ENCODE measurements at regions not wholly inside any gene's neighbourhood (a gene's known extent, or its start where the extent isn't known, plus 50 kb on each side); places are given as distances from the start of the nearest gene placed in this dataset.
"Not testable (repeated sequence)": the region's sequence is repeated elsewhere in the genome, so short reads cannot be mapped to it uniquely, and the experiment has no call there.

DNA sequence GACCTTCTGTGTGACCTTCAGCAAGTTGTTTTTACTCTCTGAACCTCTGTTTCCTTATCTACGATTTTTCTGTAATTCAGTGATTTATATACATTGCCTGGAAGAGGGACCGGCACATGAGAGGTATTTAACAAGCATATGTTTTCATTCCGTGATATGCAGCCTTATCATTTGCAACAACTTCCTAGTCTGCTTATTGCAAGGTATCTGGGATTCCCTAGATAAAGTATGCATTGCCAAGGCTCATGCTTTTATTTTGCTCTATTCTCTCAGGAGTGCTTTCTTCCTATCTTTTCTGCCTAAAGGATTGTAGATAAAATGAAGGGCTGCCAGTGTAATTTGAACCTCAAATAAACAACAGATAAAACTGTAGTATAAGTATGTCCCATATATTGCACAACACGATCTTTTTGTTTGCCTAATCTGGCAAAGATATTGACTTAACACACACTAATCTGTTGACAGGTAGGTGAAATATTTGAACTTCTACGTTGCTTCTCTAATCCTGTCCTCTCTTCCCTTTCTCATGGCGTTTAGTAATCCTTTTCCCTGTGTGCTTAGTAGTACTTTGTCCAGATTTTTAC, 377.2 kb upstream of the TNC start:
- no peak for DNase-seq

DNA sequence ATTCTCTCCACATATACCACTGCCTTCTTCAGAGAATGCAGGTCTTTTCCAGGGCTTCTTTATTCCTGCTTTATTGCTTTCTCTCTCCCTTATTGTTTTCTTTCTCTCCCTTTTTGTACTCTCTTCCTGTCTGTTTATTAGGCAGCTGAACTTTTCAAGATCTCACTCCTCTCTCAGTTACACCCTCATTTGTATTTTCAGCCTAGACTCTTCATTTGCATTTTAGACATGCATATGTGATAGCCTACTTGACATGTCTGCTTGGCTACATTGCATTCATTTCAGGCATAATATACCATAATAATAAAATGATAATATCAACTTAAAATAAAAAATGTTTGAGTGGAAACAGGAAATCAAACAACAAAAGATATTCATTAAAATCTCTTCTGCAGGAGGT, 377.9 kb upstream of the TNC start:
- no peak for DNase-seq

DNA sequence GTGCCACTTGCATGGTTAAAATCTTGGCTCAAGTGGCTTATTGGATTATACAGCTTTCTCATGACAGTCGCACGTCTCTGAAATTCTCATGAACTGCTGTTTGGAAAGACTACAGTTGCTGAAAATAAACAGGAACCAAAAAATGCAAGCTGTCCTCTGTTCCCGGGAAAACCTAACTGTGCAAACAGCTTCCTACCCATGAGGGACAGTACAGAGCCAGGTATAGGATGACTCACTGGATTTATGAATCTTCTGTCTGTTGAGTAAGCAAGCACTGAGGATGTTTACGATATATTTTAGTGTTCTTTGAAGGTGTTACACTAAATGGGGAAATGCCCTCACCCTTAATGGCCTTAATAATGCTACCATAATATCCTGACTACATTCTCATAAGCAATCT, 380.3 kb upstream of the TNC start:
- no peak for DNase-seq

DNA sequence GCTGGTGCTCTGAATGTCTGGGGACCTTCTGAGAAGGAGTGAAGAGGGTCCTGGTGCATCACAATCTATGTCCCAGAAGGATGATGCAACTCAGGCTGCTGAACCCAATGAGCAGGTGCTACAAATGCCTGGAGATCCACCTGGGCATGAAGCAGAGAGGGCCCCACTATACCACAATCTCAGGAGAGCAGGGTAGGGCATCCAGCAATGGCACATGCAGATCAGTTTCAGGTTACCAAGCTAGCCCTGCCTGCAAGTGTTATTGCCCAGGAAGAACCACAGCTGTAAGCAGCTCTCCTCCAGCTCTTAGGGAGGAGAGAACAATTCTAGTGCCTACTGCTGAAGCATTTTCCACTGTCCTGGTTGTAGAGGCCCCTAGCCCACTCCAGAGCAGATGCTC, 389.2 kb upstream of the TNC start:
- no peak for DNase-seq

DNA sequence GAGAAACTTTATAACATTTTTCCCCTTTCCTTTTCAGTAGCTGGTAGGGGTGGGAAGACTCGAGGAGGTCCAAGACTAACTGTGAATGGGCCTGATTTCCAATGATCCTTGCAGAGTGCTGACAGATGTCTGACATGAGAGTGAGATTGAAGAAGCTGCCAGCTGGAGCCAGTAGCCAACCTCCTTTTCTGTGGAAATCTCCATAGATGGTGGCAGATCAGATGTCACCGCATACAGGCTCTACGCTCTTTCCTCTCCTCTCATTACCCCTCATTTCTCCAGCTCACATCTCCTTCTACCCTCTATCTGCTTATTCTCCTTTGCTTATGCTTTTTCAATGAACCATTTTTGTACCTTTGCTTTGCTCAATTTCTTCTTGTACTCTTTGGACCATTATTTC, 395.2 kb upstream of the TNC start:
- no peak for DNase-seq

DNA sequence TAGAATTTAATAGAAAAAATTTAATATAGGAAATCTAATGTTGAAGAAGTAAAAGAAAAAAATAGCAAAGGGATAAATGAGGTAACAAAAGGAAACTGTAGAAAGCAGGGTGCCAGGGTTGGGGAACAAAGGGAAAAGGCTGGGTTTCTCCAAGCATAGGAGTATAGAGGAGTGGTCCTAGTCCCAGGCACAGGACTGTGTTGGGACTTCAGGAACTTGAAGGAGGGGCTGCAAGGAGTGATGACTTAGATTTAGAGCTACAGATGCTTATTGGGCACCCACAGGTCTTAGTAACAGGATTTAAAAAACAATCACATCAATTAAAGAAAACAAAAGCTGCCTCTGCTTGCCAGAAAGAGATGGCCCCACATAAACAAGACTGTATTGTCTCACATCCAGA, 396.5 kb upstream of the TNC start:
- no peak for DNase-seq

DNA sequence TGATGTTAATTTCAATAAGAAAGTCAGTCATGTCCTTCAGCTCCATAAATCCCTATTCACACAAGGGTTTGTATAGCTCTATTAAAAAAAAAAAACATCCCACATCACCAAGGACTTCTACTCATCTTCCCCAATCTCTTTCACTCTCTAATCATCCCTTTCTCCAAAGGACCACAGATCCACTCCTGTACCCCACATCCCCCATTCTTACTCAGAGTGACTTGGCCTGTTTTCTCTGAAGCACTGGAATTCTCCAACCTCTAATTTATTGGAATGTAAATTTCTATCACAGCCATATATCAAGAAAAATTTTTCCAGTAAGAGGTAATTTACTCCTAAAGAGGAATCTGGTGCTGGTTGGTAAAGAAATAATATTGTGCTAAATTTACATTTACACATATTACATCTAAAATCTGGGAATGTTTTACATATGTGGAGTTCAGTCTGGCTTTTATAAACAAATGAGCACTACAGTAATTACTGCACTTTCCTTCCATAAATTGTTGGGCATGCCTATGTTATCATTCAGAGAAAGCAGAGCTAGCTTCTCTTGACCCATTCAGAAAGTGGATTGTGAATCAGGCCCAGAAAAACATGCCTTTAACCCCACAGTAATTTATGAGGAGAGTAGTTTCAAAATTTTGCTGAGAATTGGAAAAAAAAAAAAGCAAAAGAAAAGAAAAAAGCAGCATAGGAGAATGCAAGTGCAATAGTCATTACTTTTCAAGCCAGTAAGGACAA, 399.5 kb upstream of the TNC start:
- DNase-seq = no peak

DNA sequence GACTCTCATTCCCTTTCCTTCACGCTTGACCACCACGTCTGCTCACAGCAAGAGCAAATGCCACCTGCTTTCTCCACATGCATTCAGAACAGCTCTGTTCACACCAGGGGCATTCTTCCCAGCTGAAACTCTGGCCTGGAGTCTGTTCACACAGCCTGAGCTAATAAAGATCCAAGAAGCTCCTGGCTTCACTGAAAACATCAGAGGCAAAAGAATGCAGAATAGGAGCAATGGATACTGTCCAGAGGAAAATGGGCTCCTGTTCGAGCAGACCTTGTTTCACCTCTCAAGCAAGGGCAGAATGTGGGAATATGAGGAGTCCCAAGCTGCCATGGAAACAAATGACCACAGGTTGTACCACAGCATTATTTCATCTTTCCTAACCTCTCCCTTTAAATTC, 402.7 kb upstream of the TNC start:
- DNase-seq = no peak

DNA sequence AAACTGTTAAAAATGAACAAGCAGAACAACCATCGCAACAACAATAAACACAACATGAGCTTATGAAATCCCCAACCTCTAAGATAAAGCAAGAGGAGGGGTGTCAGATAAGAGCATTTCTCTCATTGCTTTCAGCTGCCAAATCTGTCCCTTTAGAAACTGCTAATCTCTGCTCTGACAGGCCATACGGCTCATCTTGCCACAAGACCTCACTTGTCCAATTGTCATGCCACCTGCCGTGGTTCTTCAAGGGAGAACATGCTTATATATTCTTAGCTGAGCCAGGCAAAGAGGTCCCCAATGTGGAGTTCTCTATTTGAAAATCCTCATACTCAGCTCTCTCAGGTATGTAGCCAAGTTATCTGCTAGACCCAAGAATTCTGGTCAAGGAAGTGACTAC, 405.0 kb upstream of the TNC start:
- DNase-seq = no peak

DNA sequence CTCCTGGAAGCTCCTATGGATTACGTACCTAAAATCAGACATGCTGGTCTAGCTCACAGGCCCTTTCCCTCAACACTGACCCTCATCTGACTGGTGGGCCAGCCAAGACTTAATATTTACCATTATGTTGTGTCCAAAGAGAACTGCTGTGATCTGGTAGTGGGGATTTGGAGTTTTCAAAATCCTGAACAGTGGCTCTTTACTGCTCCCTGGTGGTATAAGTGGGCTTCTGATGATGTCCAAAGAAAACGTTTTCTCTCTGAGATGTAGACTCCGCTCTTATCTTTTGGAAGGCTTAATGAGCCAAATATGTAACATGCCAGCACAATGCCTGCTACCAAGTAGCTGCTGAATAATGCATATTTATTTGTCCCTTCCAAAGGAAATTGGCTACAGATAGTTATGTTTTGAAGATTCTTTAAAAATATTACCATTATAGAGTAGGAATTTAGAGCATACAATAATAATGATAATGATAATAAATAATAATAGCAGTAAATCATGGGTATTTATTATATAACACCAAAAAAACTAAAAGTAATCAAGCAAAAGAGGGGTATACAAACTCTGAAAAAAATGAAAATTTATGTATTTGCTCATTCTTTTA, 406.6 kb upstream of the TNC start:
- no peak for DNase-seq

DNA sequence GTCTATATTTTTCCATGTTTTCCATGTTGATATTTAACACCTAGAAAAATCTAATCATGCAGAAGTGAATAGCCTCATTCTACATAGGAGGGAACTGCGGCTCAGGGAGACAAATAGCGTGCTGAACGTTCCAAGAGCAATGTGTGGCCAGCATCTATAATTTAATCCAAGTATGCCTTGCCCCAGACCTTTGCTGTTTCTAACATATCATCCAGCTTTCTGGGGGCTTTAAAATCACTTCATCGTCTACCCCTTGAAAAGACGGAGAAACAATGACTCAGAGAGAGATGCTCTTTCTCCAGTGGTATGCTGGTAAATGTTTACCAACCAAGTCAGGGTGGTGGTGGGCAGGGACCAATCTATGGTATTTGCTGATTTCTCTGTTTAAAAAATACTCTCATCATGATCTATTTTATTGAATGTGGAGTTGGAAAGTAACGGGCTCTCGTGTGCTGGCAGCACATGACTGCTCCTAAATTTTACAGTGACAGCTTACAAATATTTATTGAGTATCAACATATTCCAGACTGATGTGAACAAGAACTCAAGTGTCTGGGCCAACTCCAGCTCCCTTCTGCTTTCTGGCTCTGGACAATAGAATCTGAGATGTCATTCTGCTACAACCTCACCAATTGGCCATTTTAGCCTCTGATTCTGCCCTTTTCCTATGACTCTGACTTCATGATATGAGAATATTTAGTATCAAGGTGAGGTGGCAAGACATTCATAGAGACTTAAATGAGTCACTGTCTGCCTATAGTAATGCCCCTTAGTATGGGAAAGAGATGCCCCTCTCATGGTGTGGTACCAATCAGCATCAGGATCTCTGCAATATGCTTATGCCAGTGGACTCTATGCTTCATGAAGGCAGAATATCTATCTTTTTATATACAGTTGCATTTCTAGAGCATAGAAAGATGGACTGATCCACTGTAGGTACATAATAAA, 407.4 kb upstream of the TNC start:
- DNase-seq = no peak

DNA sequence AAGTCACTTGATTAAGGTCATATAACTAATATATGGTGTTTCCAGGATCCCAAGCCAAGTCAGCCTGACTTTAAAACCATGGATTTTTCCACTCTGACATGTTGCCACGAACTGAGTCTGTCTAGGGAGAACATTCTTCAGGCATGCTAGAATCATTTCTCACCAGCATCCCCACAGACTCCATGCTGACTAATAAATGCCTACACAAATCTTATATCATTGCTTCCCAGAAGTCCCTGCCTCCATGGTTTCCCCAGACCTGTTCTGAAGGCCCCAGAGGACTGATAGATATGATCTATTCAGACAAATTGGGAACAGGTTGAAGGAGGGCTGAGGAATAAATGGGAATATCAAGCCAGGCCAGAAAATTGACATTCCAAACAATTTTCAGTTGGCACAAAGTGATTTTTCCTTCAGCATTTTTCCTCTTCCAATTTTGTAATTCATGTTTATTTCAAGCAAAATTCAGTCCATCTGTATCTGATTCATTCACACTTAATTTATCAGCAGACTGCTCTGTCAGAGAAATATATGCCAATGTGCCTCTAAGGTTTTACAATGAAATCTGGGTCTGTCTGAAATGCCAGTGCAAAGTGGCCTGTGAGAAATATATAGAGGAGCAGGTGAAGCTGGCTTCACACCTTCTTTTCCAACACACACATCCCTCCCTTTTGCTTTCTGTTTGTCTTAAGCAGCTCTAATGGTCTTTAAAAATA, 413.6 kb upstream of the TNC start:
- DNase-seq = no peak

DNA sequence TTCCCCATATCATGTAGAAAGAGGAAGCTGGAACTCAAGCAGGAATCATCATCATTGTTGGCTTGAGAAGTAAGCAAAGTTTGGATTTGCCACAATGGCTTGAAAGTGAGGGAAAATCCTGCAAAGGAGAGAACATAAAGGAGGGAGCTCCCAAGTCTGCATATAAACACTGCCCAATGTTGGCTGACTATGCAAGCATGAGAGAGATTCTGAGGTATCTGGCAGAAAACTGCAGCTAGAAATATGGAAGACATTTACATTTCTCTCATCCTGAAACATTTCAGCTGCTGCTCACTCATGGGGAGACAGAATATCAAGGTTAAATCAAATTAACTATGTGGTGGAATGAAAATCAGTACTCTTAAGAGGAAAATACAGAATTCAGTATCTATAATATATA, 415.6 kb upstream of the TNC start:
- DNase-seq = no peak

DNA sequence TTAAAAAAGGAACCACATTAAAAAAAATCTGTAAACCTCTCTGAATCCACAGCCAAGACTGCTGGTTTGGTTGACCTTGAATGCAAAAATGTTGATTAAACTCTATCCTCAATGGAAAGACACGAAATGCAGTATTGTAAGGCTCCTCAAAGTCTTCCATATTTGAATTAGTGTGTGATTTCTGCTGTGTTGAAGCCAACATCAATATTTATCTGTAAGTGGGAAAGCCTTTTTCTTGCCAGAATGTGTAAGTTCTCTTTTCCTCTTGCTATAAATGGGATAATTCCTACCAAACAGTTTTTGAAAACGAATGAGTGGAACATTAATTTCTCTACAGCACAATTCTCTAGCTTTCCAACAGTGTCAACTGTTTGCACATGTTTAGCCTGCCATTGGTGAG, 422.1 kb upstream of the TNC start:
- DNase-seq = no peak

DNA sequence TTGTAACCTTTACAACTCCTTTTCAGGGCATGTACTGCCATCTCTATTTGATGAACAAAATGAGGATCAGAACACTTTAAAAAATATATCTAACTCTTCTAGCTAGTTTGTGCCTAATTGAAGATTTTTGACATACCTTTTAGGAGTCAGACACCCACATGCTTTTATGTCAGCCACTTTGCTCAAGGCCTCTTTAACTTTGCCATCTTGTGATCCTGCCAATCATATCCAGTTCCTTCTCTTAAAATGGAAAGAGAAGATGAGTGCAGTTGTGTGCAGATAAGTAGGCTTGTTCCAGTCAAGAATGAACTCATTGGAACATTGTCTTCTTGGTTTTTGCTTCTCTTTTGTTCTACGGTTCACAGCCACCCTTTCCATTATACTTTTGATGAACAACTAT, 425.6 kb upstream of the TNC start:
- no peak for DNase-seq

DNA sequence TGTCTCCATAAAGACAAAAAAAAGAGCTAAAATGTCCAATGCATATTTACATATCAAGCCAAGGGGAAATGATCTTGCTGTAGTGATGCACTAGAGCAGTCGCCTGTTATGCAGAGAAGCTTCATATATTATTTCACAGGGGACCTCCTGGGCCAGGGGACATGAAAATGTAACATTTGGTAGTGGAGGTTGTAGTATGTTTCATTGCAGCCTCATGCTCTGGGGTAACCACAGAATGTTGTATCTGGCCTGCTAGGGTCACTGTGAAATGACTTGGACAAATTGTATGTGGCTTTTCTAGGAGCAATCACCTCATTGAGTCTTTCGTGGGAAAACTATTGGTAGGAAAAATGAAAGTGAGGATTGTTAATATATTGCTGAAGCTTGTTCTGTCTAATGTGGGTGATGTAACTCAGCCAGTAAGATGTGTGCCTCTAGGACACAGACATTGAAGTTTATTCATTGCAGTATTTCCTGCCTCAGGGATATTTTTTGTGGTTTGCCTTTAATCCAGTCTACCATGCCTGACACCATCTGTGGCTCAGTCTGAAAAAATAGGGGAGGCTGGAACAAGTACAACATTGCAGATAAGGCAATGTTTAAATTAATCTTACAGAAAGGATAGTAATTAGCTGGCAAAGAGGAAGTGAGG, 430.8 kb upstream of the TNC start:
- DNase-seq = no peak

DNA sequence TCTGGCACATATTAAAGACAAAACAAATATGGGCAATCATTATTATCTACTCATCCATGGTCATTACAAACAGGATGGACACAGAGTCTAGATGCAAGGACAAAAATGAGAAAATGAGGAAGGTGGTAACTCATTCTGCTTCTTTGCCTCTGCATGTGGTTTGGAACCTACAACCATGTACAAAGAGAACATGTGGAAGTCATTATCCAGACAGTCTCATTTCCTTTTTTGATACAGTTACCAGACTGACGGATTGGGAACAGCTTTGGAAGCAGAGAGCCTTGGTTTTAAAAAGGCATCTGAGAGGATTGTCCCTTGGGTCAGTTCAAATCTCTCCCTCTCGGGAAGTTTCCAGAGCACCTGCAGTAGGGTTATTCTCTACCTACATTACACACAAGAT, 433.4 kb upstream of the TNC start:
- no peak for DNase-seq

DNA sequence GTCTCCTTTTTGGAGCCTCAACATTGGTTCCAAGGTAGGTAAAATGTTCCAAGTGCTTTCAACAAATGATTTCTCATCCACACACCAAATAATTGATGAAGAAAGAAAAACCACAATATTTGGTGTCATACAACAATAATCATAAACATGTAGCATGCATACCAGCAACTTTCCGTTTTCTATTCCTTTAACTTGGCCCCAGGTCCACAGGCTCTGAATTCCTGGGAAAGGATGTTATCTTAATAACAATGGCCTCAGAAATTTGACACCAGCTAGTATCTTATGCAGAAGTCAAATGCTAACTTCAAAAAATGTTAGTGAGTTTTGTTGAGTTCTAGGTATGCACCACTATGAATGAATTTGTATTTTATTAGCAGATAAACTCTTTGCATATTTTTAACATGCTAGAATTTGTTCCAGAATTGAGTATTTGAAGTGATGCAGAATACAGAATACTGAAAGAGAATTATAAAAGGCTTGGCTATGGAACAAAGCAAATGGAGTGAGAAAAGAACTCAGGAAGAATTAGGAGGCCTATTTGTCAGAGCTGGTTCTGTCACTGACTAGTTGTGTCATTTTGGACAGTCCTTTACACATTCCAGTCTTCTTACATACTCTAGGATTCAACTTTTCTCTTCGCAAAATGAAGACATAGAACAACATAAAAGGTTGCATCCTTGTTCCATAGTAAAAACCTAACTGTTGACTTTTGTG, 435.3 kb upstream of the TNC start:
- no peak for DNase-seq

DNA sequence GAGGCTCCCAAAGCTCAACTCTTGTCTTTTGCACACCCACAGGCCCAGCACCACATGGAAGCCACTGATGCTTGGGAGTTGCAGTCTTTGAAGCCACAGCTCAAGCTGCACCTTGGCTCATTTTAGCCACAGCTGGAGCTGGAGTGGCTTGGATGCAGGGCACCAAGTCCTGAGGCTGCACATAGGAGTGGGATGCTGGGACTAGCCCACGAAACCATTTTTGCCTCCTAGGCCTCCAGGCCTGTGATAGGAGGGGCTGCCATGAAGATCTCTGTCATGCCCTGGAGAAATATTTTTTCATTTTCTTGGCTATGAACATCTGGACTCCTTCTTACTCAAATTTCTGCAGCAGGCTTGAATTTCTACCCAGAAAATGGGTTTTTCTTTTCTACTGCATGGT, 438.5 kb upstream of the TNC start:
- no peak for DNase-seq

DNA sequence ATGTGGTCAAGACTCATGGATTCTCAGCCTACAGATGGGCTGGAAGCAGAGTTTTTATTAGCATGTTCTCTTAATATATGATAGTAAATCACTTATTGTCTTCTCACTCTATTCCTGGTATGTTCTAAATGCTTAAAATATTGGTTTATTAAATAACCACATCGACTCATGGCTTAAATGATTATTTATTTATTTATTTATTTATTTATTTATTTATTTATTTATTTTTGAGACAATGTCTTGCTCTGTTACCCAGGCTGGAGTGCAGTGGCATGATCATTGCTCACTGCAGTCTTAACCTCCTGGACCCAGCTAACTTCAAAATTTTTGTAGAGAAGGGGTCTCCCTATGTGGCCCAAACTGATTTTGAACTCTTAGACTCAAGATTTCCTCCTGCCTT, 457.2 kb upstream of the TNC start:
- no peak for DNase-seq

DNA sequence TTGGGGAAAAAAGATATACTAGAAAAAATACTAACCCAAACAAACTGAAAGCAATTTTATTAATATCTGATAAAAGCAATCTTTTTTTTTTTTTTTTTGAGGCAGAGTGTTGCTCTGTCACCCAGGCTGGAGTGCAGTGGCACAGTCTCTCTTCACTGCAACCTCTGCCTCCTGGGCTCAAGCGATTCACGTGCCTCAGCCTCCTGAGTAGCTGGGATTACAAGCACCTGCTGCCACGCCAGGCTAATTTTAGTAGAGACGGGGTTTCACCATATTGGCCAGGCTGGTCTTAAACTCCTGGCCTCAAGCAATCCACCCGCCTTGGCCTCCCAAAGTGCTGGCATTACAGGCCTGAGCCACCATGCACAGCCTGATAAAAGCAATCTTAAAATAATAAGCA, 467.5 kb upstream of the TNC start:
- DNase-seq = not testable (repeated sequence)

DNA sequence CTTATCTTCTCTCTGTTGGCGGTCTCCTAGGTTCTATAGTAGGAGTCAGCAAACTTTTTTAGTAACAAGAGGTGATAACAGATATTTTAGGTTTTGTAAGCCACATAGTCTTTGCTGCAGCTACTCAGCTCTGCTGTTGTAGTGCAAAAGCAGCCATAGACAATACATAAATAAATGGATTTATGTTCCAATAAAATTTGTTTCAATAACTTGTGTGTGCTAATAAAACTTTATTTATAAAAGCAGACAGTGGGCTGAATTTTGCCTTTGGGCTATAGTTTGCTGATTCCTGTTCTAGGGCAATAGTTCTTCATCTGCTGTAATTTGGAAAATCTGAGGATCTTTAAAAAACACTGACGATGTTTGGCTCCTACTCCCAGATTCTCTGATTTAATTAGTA, 469.4 kb upstream of the TNC start:
- no peak for DNase-seq
